HCT116 (cell line): ENCODE measurements at regions not wholly inside any gene's neighbourhood (a gene's known extent, or its start where the extent isn't known, plus 50 kb on each side); places are given as distances from the start of the nearest gene placed in this dataset.

Experiments used
- CBX3 ChIP-seq: IDR thresholded peaks from 2 replicates; pipeline ENCODE4 v1.6.1; 2012; ENCODE audit warnings: low read depth
- EGR1 ChIP-seq: IDR thresholded peaks from 2 replicates; pipeline ENCODE4 v1.6.1; 2012; ENCODE audit warnings: low read depth
- EZH2phosphoT487 ChIP-seq: fragments of 200-600 bp; IDR thresholded peaks from 2 replicates; pipeline ENCODE4 v1.6.1; 2018; ENCODE audit warnings: antibody characterized with exemption, borderline replicate concordance
- POLR2A ChIP-seq: IDR thresholded peaks from 2 replicates; pipeline ENCODE4 v1.7.0; 2011; ENCODE audit warnings: borderline replicate concordance; ENCODE audit not compliant: insufficient read depth, insufficient read length; ENCODE audit errors: extremely low read depth
- POLR2AphosphoS5 ChIP-seq: IDR thresholded peaks from 2 replicates; pipeline ENCODE4 v1.6.1; 2011; ENCODE audit warnings: mild to moderate bottlenecking, low read depth, low read length, moderate library complexity
- RAD21 ChIP-seq: IDR thresholded peaks from 2 replicates; pipeline ENCODE4 v1.6.1; 2012; ENCODE audit warnings: low read depth, mild to moderate bottlenecking
- SIN3A ChIP-seq: IDR thresholded peaks from 2 replicates; pipeline ENCODE4 v1.6.1; 2012; ENCODE audit warnings: low read depth
- TCF7L2 ChIP-seq: IDR thresholded peaks from 2 replicates; pipeline ENCODE4 v1.7.0; 2011; ENCODE audit warnings: borderline replicate concordance, inconsistent platforms; ENCODE audit not compliant: insufficient read depth, insufficient read length; ENCODE audit errors: extremely low read depth
- YY1 ChIP-seq: IDR thresholded peaks from 2 replicates; pipeline ENCODE4 v1.6.1; 2011; ENCODE audit warnings: low read length, low read depth, moderate library complexity, mild to moderate bottlenecking; ENCODE audit not compliant: insufficient replicate concordance; ENCODE audit errors: extremely low read depth
- TF ChIP-seq, protein P1 (sequence below), 3 experiments: fragments of 200-600 bp in 1 of 3; sonication (generic) in 1 of 3; IDR thresholded peaks in 2 of 3; conservative IDR thresholded peaks in 1 of 3; 2 replicates each; pipeline ENCODE4 v1.5.1; 2012 to 2017; ENCODE audit warnings: low read depth in 2 of 3, low read length in 2 of 3, antibody characterized with exemption in 1 of 3, borderline replicate concordance in 1 of 3, control low read depth in 1 of 3, mild to moderate bottlenecking in 1 of 3, mixed read lengths in 1 of 3, mixed run types in 1 of 3, moderate library complexity in 1 of 3; ENCODE audit not compliant: insufficient read depth in 1 of 3
- TF ChIP-seq, protein P2 (sequence below): IDR thresholded peaks from 2 replicates; pipeline ENCODE4 v1.6.1; 2011; ENCODE audit warnings: mild to moderate bottlenecking, low read length, moderate library complexity; ENCODE audit not compliant: insufficient replicate concordance; ENCODE audit errors: extremely low read depth
- TF ChIP-seq, protein P3 (sequence below): IDR thresholded peaks from 2 replicates; pipeline ENCODE4 v1.6.1; 2012

DNA sequence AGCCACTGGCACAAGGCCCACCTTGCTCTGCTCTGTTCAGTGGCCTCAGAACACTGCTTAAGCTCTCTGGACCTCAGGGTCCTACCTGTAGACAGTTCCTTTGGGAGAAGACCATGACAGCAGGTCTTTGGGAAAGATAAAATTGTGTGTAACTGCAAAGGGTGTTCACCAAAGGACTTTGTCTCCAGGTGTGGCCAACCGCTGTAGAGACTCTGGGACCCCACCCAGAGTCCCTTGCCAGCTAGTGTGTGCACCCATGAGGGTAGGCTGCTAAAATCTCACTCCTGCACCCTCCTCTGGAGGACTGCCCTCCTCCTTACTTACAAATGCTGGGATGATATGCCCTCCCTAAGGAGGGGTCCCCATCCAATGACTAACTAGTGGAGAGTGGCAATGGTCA lies 211.2 kb downstream of the TSHZ3 start:
- TF ChIP-seq, protein P1, sequence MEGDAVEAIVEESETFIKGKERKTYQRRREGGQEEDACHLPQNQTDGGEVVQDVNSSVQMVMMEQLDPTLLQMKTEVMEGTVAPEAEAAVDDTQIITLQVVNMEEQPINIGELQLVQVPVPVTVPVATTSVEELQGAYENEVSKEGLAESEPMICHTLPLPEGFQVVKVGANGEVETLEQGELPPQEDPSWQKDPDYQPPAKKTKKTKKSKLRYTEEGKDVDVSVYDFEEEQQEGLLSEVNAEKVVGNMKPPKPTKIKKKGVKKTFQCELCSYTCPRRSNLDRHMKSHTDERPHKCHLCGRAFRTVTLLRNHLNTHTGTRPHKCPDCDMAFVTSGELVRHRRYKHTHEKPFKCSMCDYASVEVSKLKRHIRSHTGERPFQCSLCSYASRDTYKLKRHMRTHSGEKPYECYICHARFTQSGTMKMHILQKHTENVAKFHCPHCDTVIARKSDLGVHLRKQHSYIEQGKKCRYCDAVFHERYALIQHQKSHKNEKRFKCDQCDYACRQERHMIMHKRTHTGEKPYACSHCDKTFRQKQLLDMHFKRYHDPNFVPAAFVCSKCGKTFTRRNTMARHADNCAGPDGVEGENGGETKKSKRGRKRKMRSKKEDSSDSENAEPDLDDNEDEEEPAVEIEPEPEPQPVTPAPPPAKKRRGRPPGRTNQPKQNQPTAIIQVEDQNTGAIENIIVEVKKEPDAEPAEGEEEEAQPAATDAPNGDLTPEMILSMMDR (IDR thresholded peaks at IDR 0.05 in 2 of 3, conservative IDR thresholded peaks at IDR 0.05 in 1 of 3; ENCODE audit: borderline replicate concordance in 1 of 3, insufficient read depth in 1 of 3, low read depth in 2 of 3, low read length in 2 of 3): no peak
- TF ChIP-seq YY1 (no peak), CBX3 (no peak), EZH2phosphoT487 (no peak), EGR1 (no peak), RAD21 (no peak), SIN3A (no peak), POLR2A (no peak), POLR2AphosphoS5 (no peak), TCF7L2 (no peak)
- TF ChIP-seq, protein P2, sequence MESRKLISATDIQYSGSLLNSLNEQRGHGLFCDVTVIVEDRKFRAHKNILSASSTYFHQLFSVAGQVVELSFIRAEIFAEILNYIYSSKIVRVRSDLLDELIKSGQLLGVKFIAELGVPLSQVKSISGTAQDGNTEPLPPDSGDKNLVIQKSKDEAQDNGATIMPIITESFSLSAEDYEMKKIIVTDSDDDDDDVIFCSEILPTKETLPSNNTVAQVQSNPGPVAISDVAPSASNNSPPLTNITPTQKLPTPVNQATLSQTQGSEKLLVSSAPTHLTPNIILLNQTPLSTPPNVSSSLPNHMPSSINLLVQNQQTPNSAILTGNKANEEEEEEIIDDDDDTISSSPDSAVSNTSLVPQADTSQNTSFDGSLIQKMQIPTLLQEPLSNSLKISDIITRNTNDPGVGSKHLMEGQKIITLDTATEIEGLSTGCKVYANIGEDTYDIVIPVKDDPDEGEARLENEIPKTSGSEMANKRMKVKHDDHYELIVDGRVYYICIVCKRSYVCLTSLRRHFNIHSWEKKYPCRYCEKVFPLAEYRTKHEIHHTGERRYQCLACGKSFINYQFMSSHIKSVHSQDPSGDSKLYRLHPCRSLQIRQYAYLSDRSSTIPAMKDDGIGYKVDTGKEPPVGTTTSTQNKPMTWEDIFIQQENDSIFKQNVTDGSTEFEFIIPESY: no peak
- TF ChIP-seq, protein P3, sequence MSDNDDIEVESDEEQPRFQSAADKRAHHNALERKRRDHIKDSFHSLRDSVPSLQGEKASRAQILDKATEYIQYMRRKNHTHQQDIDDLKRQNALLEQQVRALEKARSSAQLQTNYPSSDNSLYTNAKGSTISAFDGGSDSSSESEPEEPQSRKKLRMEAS: no peak
